ENCODE measurements at regions not wholly inside any gene's neighbourhood (a gene's known extent, or its start where the extent isn't known, plus 50 kb on each side); places are given as distances from the start of the nearest gene placed in this dataset.

GRCh38 chr12:59944177-59944576 lies 348.3 kb downstream of the SLC16A7 start:
- H3K9me3 ChIP-seq (replicated peaks; ENCODE audit: control insufficient read depth, insufficient read depth, low read depth, low read length): 0 out of 2 replicates have a peak, but pooled peaks cover 2% of the 10 kb centered on the region
- no peaks in the 10 kb centered on the region for H3K4me1 ChIP-seq (replicated peaks in 1 of 2; ENCODE audit: control insufficient read depth in 2 of 2, insufficient read depth in 2 of 2, low read length in 2 of 2)
- no peak overlapping the region for H3K4me3 ChIP-seq
- H3K79me2 ChIP-seq (ENCODE audit: control insufficient read depth, insufficient read depth, low read length): no peaks in the 10 kb centered on the region
- TF ChIP-seq SRSF9 (IDR thresholded peaks at IDR 0.05; ENCODE audit: borderline replicate concordance, low read depth, low read length) (no peak), ZNF324 (CRISPR knock-in tag; IDR thresholded peaks at IDR 0.05) (no peak), SREBF1 (IDR thresholded peaks at IDR 0.05; ENCODE audit: borderline replicate concordance, low read depth, low read length) (no peak), TEAD4 (IDR thresholded peaks at IDR 0.05; ENCODE audit: low read length) (no peak), TEAD4 (CRISPR knock-in tag; IDR thresholded peaks at IDR 0.05; ENCODE audit: borderline replicate concordance) (no peak), ZNF232 (CRISPR knock-in tag; IDR thresholded peaks at IDR 0.05) (no peak), SFPQ (IDR thresholded peaks at IDR 0.05; ENCODE audit: low read depth, low read length) (no peak), NCOA1 (IDR thresholded peaks at IDR 0.05; ENCODE audit: low read depth) (no peak), POLR2A (conservative IDR thresholded peaks at IDR 0.05) (no peak), KAT8 (IDR thresholded peaks at IDR 0.05; ENCODE audit: low read depth) (no peak), MLX (CRISPR knock-in tag; conservative IDR thresholded peaks at IDR 0.05) (no peak), SRF (CRISPR knock-in tag; IDR thresholded peaks at IDR 0.05) (no peak), SETDB1 (IDR thresholded peaks at IDR 0.05; ENCODE audit: low read length) (no peak), ELF2 (CRISPR knock-in tag; IDR thresholded peaks at IDR 0.05) (no peak), COPS2 (conservative IDR thresholded peaks at IDR 0.05) (no peak), POLR3A (IDR thresholded peaks at IDR 0.05; ENCODE audit: borderline replicate concordance, extremely low read depth, insufficient read depth, insufficient read length) (no peak), ZNF354B (CRISPR knock-in tag; IDR thresholded peaks at IDR 0.05) (no peak), HDAC6 (IDR thresholded peaks at IDR 0.05; ENCODE audit: low read depth, low read length) (no peak), ZNF589 (CRISPR knock-in tag; IDR thresholded peaks at IDR 0.05; ENCODE audit: low read depth) (no peak)
- no peak overlapping the region for H3K4me2 ChIP-seq (ENCODE audit: insufficient read depth, low read length)
- H3K27ac ChIP-seq (ENCODE audit: extremely low read depth, low read depth, low read length): no peak overlapping the region
- FAIRE-seq (no peak), ATAC-seq (no peak), DNase-seq (ENCODE audit: extremely low read depth in 1 of 4, low spot score in 3 of 4) (no peak)
- no peaks in the 10 kb centered on the region for H4K20me1 ChIP-seq (replicated peaks; ENCODE audit: control insufficient read depth, insufficient read depth, low read length)
- intact Hi-C loops (cut with micrococcal nuclease): no loop called here
- no peak overlapping the region for H3K9ac ChIP-seq (ENCODE audit: insufficient read depth in 1 of 2, low read depth in 2 of 2, low read length in 2 of 2)
- H3K27me3 ChIP-seq (ENCODE audit: control insufficient read depth in 2 of 2, insufficient read depth in 2 of 2, low read length in 2 of 2): no peaks in the 10 kb centered on the region
- no TSS peak for BruUV-seq (replicated peaks)
- H3K9me1 ChIP-seq (ENCODE audit: control insufficient read depth, insufficient read depth, low read length): no peaks in the 10 kb centered on the region
- no peaks in the 10 kb centered on the region for H3K36me3 ChIP-seq (ENCODE audit: control insufficient read depth, insufficient read depth, low read length)
- ChIA-PET CTCF (ENCODE audit: low intra/inter-chr PET ratio) (no interaction called here), POLR2A (no interaction called here)
- in situ Hi-C loops (cut with MboI): no loop called here
- no peak overlapping the region for H2AFZ ChIP-seq (ENCODE audit: low read depth, low read length)

All from K562 (cell line).